ENCODE measurements at regions not wholly inside any gene's neighbourhood (a gene's known extent, or its start where the extent isn't known, plus 50 kb on each side); places are given as distances from the start of the nearest gene placed in this dataset.

DNA sequence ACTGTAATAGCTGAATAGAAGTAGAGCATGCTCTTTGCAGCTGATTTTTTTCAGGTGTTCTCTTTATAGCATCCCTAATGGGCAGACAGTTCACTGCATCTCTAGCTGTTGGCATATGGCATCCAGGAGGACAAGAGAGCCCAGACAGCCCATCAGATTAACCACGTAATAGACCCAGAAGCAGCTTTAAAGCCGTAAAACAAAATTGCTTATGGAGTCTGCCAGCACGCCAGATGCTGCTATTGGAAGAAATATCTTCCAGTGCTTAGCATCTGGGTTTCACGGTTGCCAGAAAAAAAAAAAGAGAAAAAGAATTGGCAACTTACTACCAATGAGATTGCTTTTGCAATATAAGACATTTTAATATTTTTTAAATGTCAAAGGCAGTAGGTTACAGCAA is 869.4 kb upstream of the NUDT12 start:
- Histone ChIP-seq H3K4me1 (ENCODE audit: control insufficient read depth, low read depth, low read length) (no peaks in the 10 kb centered on the region), H4K5ac (ENCODE audit: low read length) (no peak overlapping the region), H4K8ac (ENCODE audit: low read depth, low read length) (no peak overlapping the region), H3K4me3 (ENCODE audit: low read length) (no peak overlapping the region), H3K79me2 (ENCODE audit: control insufficient read depth, insufficient read depth, low read length) (no peaks in the 10 kb centered on the region), H3K56ac (ENCODE audit: low read length) (no peak overlapping the region), H3K27me3 (ENCODE audit: insufficient read depth, low read length, poor library complexity) (no peaks in the 10 kb centered on the region), H3K23ac (ENCODE audit: low read length) (no peak overlapping the region), H3K4me2 (ENCODE audit: low read length) (no peak overlapping the region), H3K27ac (ENCODE audit: low read depth, low read length) (no peak overlapping the region), H2AK5ac (ENCODE audit: low read length) (no peak overlapping the region), H2BK5ac (ENCODE audit: low read length) (no peak overlapping the region), H3K9ac (ENCODE audit: low read length) (no peak overlapping the region), H3K4ac (ENCODE audit: low read depth, low read length) (no peak overlapping the region), H2BK15ac (replicated peaks; ENCODE audit: low read depth) (no peak overlapping the region), H2BK120ac (ENCODE audit: low read depth, low read length) (no peak overlapping the region), H3K79me1 (ENCODE audit: low read length) (no peaks in the 10 kb centered on the region), H3K18ac (ENCODE audit: low read length) (no peak overlapping the region), H3K36me3 (ENCODE audit: control insufficient read depth, insufficient read depth, low read length) (no peaks in the 10 kb centered on the region)
- DNase-seq: no peak
- no CpG with 5 or more reads among the region's 4 CpGs for WGBS (ENCODE audit: extremely low coverage, insufficient coverage, low lambda C conversion rate)

DNA sequence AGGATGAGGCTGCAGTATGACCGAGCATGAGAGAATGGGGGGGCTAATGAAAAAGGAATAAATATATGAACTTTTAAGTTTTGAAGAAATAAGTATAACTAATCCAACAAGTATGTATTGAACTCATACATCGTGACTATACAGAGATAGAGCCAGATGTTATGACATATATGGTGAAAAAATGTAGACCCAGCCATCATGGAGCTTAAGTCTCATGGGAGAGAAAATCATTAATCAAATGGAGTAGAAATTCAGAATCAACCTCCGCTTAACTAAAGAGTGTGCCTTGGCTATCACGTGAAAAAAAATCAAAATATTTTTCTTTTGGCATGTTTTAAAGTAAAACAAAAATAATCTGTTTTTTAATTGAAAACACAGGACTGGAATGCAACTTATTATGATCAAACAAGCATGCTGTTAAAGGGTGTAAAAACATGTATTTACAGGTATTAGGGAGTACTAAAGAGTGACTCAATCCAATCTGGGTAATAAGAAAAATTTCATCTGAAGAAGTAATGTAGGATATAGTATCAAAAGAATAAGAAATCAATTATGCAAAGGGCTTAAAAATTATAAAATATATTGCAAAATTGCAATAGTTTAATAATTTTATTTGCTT is 868.5 kb upstream of the NUDT12 start:
- Histone ChIP-seq H3K9ac (ENCODE audit: low read length) (no peak overlapping the region), H3K27me3 (ENCODE audit: insufficient read depth, low read length, poor library complexity) (no peaks in the 10 kb centered on the region), H4K5ac (ENCODE audit: low read length) (no peak overlapping the region), H3K18ac (ENCODE audit: low read length) (no peak overlapping the region), H3K4ac (ENCODE audit: low read depth, low read length) (no peak overlapping the region), H3K4me3 (ENCODE audit: low read length) (no peak overlapping the region), H2BK15ac (replicated peaks; ENCODE audit: low read depth) (no peak overlapping the region), H3K4me2 (ENCODE audit: low read length) (no peak overlapping the region), H3K4me1 (ENCODE audit: control insufficient read depth, low read depth, low read length) (no peaks in the 10 kb centered on the region), H4K8ac (ENCODE audit: low read depth, low read length) (no peak overlapping the region), H3K27ac (ENCODE audit: low read depth, low read length) (no peak overlapping the region), H3K23ac (ENCODE audit: low read length) (no peak overlapping the region), H3K56ac (ENCODE audit: low read length) (no peak overlapping the region), H3K79me1 (ENCODE audit: low read length) (no peaks in the 10 kb centered on the region), H2AK5ac (ENCODE audit: low read length) (no peak overlapping the region), H3K36me3 (ENCODE audit: control insufficient read depth, insufficient read depth, low read length) (no peaks in the 10 kb centered on the region), H2BK5ac (ENCODE audit: low read length) (no peak overlapping the region), H3K79me2 (ENCODE audit: control insufficient read depth, insufficient read depth, low read length) (no peaks in the 10 kb centered on the region), H2BK120ac (ENCODE audit: low read depth, low read length) (no peak overlapping the region)
- DNase-seq: no peak
- WGBS (ENCODE audit: extremely low coverage, insufficient coverage, low lambda C conversion rate): no CpG with 5 or more reads among the region's 4 CpGs

GRCh38 chr5:104429911-104430310 is 867.3 kb upstream of the NUDT12 start:
- Histone ChIP-seq H3K79me1 (ENCODE audit: low read length) (no peaks in the 10 kb centered on the region), H3K56ac (ENCODE audit: low read length) (no peak overlapping the region), H3K18ac (ENCODE audit: low read length) (no peak overlapping the region), H3K4me2 (ENCODE audit: low read length) (no peak overlapping the region), H3K23ac (ENCODE audit: low read length) (no peak overlapping the region), H3K4me3 (ENCODE audit: low read length) (no peak overlapping the region), H2AK5ac (ENCODE audit: low read length) (no peak overlapping the region), H3K36me3 (ENCODE audit: control insufficient read depth, insufficient read depth, low read length) (no peaks in the 10 kb centered on the region), H3K27me3 (ENCODE audit: insufficient read depth, low read length, poor library complexity) (no peaks in the 10 kb centered on the region), H4K8ac (ENCODE audit: low read depth, low read length) (no peak overlapping the region), H3K9ac (ENCODE audit: low read length) (no peak overlapping the region), H2BK5ac (ENCODE audit: low read length) (no peak overlapping the region), H2BK15ac (replicated peaks; ENCODE audit: low read depth) (no peak overlapping the region), H3K27ac (ENCODE audit: low read depth, low read length) (no peak overlapping the region), H3K79me2 (ENCODE audit: control insufficient read depth, insufficient read depth, low read length) (no peaks in the 10 kb centered on the region), H4K5ac (ENCODE audit: low read length) (no peak overlapping the region), H3K4me1 (ENCODE audit: control insufficient read depth, low read depth, low read length) (no peaks in the 10 kb centered on the region), H2BK120ac (ENCODE audit: low read depth, low read length) (no peak overlapping the region), H3K4ac (ENCODE audit: low read depth, low read length) (no peak overlapping the region)
- no CpG with 5 or more reads among the region's 1 CpG for WGBS (ENCODE audit: extremely low coverage, insufficient coverage, low lambda C conversion rate)
- no peak for DNase-seq

DNA sequence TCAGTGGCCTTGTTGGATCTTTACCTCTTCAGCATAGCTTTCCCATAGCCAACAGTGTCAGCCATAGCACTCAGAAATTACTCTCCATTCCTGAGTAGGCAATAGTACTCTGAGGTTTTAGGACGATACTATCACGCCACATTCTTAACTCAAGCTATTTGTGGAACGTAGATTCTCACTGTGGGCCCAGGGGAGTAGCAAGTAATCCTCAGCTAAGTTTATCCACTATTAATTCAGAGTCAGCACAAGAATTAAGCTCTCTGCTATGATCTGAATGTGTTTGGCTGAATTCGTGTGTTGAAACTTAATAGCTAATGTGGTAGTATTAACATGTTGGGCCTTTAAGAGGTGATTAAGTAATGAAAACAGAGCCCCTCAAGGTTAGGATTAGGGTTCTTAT is 858.8 kb upstream of the NUDT12 start:
- no peak overlapping the region for H2BK5ac ChIP-seq (ENCODE audit: low read length)
- H2BK120ac ChIP-seq (ENCODE audit: low read depth, low read length): no peak overlapping the region
- no peak overlapping the region for H3K4me3 ChIP-seq (ENCODE audit: low read length)
- no peak overlapping the region for H3K4ac ChIP-seq (ENCODE audit: low read depth, low read length)
- no peaks in the 10 kb centered on the region for H3K27me3 ChIP-seq (ENCODE audit: insufficient read depth, low read length, poor library complexity)
- no peak overlapping the region for H3K4me2 ChIP-seq (ENCODE audit: low read length)
- H3K4me1 ChIP-seq (ENCODE audit: control insufficient read depth, low read depth, low read length): no peaks in the 10 kb centered on the region
- no peak overlapping the region for H3K23ac ChIP-seq (ENCODE audit: low read length)
- H3K36me3 ChIP-seq (ENCODE audit: control insufficient read depth, insufficient read depth, low read length): no peaks in the 10 kb centered on the region
- no peak overlapping the region for H3K56ac ChIP-seq (ENCODE audit: low read length)
- H3K9ac ChIP-seq (ENCODE audit: low read length): no peak overlapping the region
- no CpG with 5 or more reads among the region's 4 CpGs for WGBS (ENCODE audit: extremely low coverage, insufficient coverage, low lambda C conversion rate)
- H2BK15ac ChIP-seq (replicated peaks; ENCODE audit: low read depth): no peak overlapping the region
- H4K8ac ChIP-seq (ENCODE audit: low read depth, low read length): no peak overlapping the region
- no peak for DNase-seq
- H3K79me2 ChIP-seq (ENCODE audit: control insufficient read depth, insufficient read depth, low read length): no peaks in the 10 kb centered on the region
- no peak overlapping the region for H2AK5ac ChIP-seq (ENCODE audit: low read length)
- H3K79me1 ChIP-seq (ENCODE audit: low read length): no peaks in the 10 kb centered on the region
- H3K18ac ChIP-seq (ENCODE audit: low read length): no peak overlapping the region
- H3K27ac ChIP-seq (ENCODE audit: low read depth, low read length): no peak overlapping the region
- no peak overlapping the region for H4K5ac ChIP-seq (ENCODE audit: low read length)

- H3K23ac ChIP-seq (ENCODE audit: low read length): no peak overlapping the region
- H2BK120ac ChIP-seq (ENCODE audit: low read depth, low read length): no peak overlapping the region
- H3K79me1 ChIP-seq (ENCODE audit: low read length): no peaks in the 10 kb centered on the region
- WGBS (ENCODE audit: extremely low coverage, insufficient coverage, low lambda C conversion rate): no CpG with 5 or more reads among the region's 1 CpG
- no peak overlapping the region for H2AK5ac ChIP-seq (ENCODE audit: low read length)
- H3K4me3 ChIP-seq (ENCODE audit: low read length): no peak overlapping the region
- H3K4ac ChIP-seq (ENCODE audit: low read depth, low read length): no peak overlapping the region
- no peak overlapping the region for H3K9ac ChIP-seq (ENCODE audit: low read length)
- no peak overlapping the region for H2BK15ac ChIP-seq (replicated peaks; ENCODE audit: low read depth)
- no peak overlapping the region for H4K5ac ChIP-seq (ENCODE audit: low read length)
- H2BK5ac ChIP-seq (ENCODE audit: low read length): no peak overlapping the region
- H3K56ac ChIP-seq (ENCODE audit: low read length): no peak overlapping the region
- H3K4me1 ChIP-seq (ENCODE audit: control insufficient read depth, low read depth, low read length): no peaks in the 10 kb centered on the region
- no peak overlapping the region for H3K18ac ChIP-seq (ENCODE audit: low read length)
- H3K27me3 ChIP-seq (ENCODE audit: insufficient read depth, low read length, poor library complexity): no peaks in the 10 kb centered on the region
- no peaks in the 10 kb centered on the region for H3K36me3 ChIP-seq (ENCODE audit: control insufficient read depth, insufficient read depth, low read length)
- H3K79me2 ChIP-seq (ENCODE audit: control insufficient read depth, insufficient read depth, low read length): no peaks in the 10 kb centered on the region
- no peak overlapping the region for H3K4me2 ChIP-seq (ENCODE audit: low read length)
- H4K8ac ChIP-seq (ENCODE audit: low read depth, low read length): no peak overlapping the region
- DNase-seq: no peak
- no peak overlapping the region for H3K27ac ChIP-seq (ENCODE audit: low read depth, low read length)
These were observed 855.5 kb upstream of the NUDT12 start for GRCh38 chr5:104418056-104418455.

GRCh38 chr5:104412649-104413240 is 850.2 kb upstream of the NUDT12 start:
- no peak overlapping the region for H3K9ac ChIP-seq (ENCODE audit: low read length)
- H3K79me1 ChIP-seq (ENCODE audit: low read length): no peaks in the 10 kb centered on the region
- H3K36me3 ChIP-seq (ENCODE audit: control insufficient read depth, insufficient read depth, low read length): no peaks in the 10 kb centered on the region
- no peak overlapping the region for H3K4me3 ChIP-seq (ENCODE audit: low read length)
- no peak overlapping the region for H4K8ac ChIP-seq (ENCODE audit: low read depth, low read length)
- H2BK15ac ChIP-seq (replicated peaks; ENCODE audit: low read depth): no peak overlapping the region
- no peak overlapping the region for H4K5ac ChIP-seq (ENCODE audit: low read length)
- DNase-seq: peak; percentile 82
- H3K56ac ChIP-seq (ENCODE audit: low read length): no peak overlapping the region
- no peaks in the 10 kb centered on the region for H3K79me2 ChIP-seq (ENCODE audit: control insufficient read depth, insufficient read depth, low read length)
- no peaks in the 10 kb centered on the region for H3K27me3 ChIP-seq (ENCODE audit: insufficient read depth, low read length, poor library complexity)
- no peak overlapping the region for H3K18ac ChIP-seq (ENCODE audit: low read length)
- no peak overlapping the region for H2BK120ac ChIP-seq (ENCODE audit: low read depth, low read length)
- no CpG with 5 or more reads among the region's 1 CpG for WGBS (ENCODE audit: extremely low coverage, insufficient coverage, low lambda C conversion rate)
- no peak overlapping the region for H2BK5ac ChIP-seq (ENCODE audit: low read length)
- no peak overlapping the region for H3K23ac ChIP-seq (ENCODE audit: low read length)
- H3K27ac ChIP-seq (ENCODE audit: low read depth, low read length): no peak overlapping the region
- no peak overlapping the region for H3K4ac ChIP-seq (ENCODE audit: low read depth, low read length)
- no peak overlapping the region for H3K4me2 ChIP-seq (ENCODE audit: low read length)
- no peaks in the 10 kb centered on the region for H3K4me1 ChIP-seq (ENCODE audit: control insufficient read depth, low read depth, low read length)
- no peak overlapping the region for H2AK5ac ChIP-seq (ENCODE audit: low read length)
